ENCODE measurements at regions not wholly inside any gene's neighbourhood (a gene's known extent, or its start where the extent isn't known, plus 50 kb on each side); places are given as distances from the start of the nearest gene placed in this dataset.

GRCh38 chr2:160837416-160837815, 322.8 kb upstream of the TANK start:
- no peaks in the 10 kb centered on the region for H3K36me3 ChIP-seq (ENCODE audit: control insufficient read depth, insufficient read depth, low read length)
- TF ChIP-seq CTCF (IDR thresholded peaks at IDR 0.05; ENCODE audit: insufficient read depth, low read length, severe bottlenecking), result no peak
- no peak overlapping the region for H3K4me3 ChIP-seq (ENCODE audit: low read depth, low read length)
- no peaks in the 10 kb centered on the region for H3K27me3 ChIP-seq (ENCODE audit: control insufficient read depth, insufficient read depth, low read length)
- DNase-seq (ENCODE audit: low read depth) (no peak), FAIRE-seq (no peak)

GRCh38 chr2:160838147-160838546, 322.1 kb upstream of the TANK start:
- DNase-seq (ENCODE audit: low read depth) (peak; percentile 5), FAIRE-seq (peak; percentile 83)
- no peak for TF ChIP-seq CTCF (IDR thresholded peaks at IDR 0.05; ENCODE audit: insufficient read depth, low read length, severe bottlenecking)
- Histone ChIP-seq H3K36me3 (ENCODE audit: control insufficient read depth, insufficient read depth, low read length) (no peaks in the 10 kb centered on the region), H3K4me3 (ENCODE audit: low read depth, low read length) (no peak overlapping the region), H3K27me3 (ENCODE audit: control insufficient read depth, insufficient read depth, low read length) (no peaks in the 10 kb centered on the region)

GRCh38 chr2:160838691-160839090, 321.5 kb upstream of the TANK start:
- Histone ChIP-seq H3K4me3 (ENCODE audit: low read depth, low read length) (no peak overlapping the region), H3K27me3 (ENCODE audit: control insufficient read depth, insufficient read depth, low read length) (no peaks in the 10 kb centered on the region), H3K36me3 (ENCODE audit: control insufficient read depth, insufficient read depth, low read length) (no peaks in the 10 kb centered on the region)
- TF ChIP-seq CTCF (IDR thresholded peaks at IDR 0.05; ENCODE audit: insufficient read depth, low read length, severe bottlenecking), result no peak
- no peak for FAIRE-seq
- DNase-seq (ENCODE audit: low read depth), result no peak

- Histone ChIP-seq H3K27me3 (ENCODE audit: control insufficient read depth, insufficient read depth, low read length) (no peaks in the 10 kb centered on the region), H3K36me3 (ENCODE audit: control insufficient read depth, insufficient read depth, low read length) (no peaks in the 10 kb centered on the region), H3K4me3 (ENCODE audit: low read depth, low read length) (no peak overlapping the region)
- TF ChIP-seq CTCF (IDR thresholded peaks at IDR 0.05; ENCODE audit: insufficient read depth, low read length, severe bottlenecking), result no peak
- FAIRE-seq (no peak), DNase-seq (ENCODE audit: low read depth) (no peak)
Measured at GRCh38 chr2:160842286-160842685, 317.9 kb upstream of the TANK start.

- TF ChIP-seq CTCF (IDR thresholded peaks at IDR 0.05; ENCODE audit: insufficient read depth, low read length, severe bottlenecking), result no peak
- FAIRE-seq (no peak), DNase-seq (ENCODE audit: low read depth) (peak; percentile 23)
- Histone ChIP-seq H3K4me3 (ENCODE audit: low read depth, low read length) (no peak overlapping the region), H3K27me3 (ENCODE audit: control insufficient read depth, insufficient read depth, low read length) (no peaks in the 10 kb centered on the region), H3K36me3 (ENCODE audit: control insufficient read depth, insufficient read depth, low read length) (no peaks in the 10 kb centered on the region)
Measured at GRCh38 chr2:160859096-160859495, 301.1 kb upstream of the TANK start.

- FAIRE-seq, result no peak
Measured at GRCh38 chr2:160862226-160862625, 298.0 kb upstream of the TANK start.

More at GRCh38 chr2:160862226-160862625, 298.0 kb upstream of the TANK start:
- DNase-seq (ENCODE audit: low read depth), result no peak
- H3K27me3 ChIP-seq (ENCODE audit: control insufficient read depth, insufficient read depth, low read length), result no peaks in the 10 kb centered on the region
- no peaks in the 10 kb centered on the region for H3K36me3 ChIP-seq (ENCODE audit: control insufficient read depth, insufficient read depth, low read length)
- TF ChIP-seq CTCF (IDR thresholded peaks at IDR 0.05; ENCODE audit: insufficient read depth, low read length, severe bottlenecking), result no peak
- H3K4me3 ChIP-seq (ENCODE audit: low read depth, low read length), result no peak overlapping the region

All from bronchial epithelial cell (primary cell).